ENCODE measurements at regions not wholly inside any gene's neighbourhood (a gene's known extent, or its start where the extent isn't known, plus 50 kb on each side); places are given as distances from the start of the nearest gene placed in this dataset.

DNA sequence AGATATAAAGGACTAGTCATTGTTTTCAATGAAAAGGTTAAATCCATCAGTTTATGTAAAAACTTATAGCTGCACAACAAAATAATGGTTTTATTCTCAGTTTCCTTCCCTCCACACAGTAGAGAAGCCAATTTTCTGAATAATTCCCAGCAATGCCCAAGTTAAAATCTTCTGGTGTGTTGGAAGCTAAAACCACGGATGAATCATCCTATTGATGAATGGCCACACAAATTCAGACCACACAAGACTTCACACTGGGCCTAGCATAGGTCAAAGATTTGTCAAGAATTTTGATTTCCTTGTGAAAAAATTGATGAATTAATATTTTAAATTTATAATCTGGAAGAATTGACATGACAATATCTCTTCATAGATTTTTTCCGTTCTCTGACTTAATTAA lies 617.6 kb downstream of the INHBA start:
- Mint-ChIP-seq H3K36me3 (no peaks in the 10 kb centered on the region), H3K4me1 (no peaks in the 10 kb centered on the region), H3K4me3 (no peak overlapping the region), H3K27me3 (ENCODE audit: low read depth in 2 of 2) (no peaks in the 10 kb centered on the region), H3K9me3 (peaks cover 7 to 14% of the 10 kb centered on the region in 2 donors), H3K27ac (no peak overlapping the region)
- Histone ChIP-seq H3K27ac (ENCODE audit: low read length) (no peak overlapping the region), H3K36me3 (ENCODE audit: control insufficient read depth, insufficient read depth, low read length) (no peaks in the 10 kb centered on the region), H3K9me3 (ENCODE audit: control insufficient read depth, insufficient read depth, low read length) (peaks cover 4% of the 10 kb centered on the region), H3K4me3 (ENCODE audit: low read length) (no peak overlapping the region), H3K27me3 (ENCODE audit: control insufficient read depth, insufficient read depth, low read length) (no peaks in the 10 kb centered on the region), H3K4me1 (ENCODE audit: control insufficient read depth, insufficient read depth, low read length) (no peaks in the 10 kb centered on the region)
- TF ChIP-seq, protein P1, sequence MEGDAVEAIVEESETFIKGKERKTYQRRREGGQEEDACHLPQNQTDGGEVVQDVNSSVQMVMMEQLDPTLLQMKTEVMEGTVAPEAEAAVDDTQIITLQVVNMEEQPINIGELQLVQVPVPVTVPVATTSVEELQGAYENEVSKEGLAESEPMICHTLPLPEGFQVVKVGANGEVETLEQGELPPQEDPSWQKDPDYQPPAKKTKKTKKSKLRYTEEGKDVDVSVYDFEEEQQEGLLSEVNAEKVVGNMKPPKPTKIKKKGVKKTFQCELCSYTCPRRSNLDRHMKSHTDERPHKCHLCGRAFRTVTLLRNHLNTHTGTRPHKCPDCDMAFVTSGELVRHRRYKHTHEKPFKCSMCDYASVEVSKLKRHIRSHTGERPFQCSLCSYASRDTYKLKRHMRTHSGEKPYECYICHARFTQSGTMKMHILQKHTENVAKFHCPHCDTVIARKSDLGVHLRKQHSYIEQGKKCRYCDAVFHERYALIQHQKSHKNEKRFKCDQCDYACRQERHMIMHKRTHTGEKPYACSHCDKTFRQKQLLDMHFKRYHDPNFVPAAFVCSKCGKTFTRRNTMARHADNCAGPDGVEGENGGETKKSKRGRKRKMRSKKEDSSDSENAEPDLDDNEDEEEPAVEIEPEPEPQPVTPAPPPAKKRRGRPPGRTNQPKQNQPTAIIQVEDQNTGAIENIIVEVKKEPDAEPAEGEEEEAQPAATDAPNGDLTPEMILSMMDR (IDR thresholded peaks at IDR 0.05), result no peak
- ATAC-seq (no peak), DNase-seq (no peak)
- intact Hi-C loops (cut with micrococcal nuclease), result no loop called here
- WGBS (ENCODE audit: insufficient coverage), result 88% methylated on average over 1 of the region's 2 CpGs

DNA sequence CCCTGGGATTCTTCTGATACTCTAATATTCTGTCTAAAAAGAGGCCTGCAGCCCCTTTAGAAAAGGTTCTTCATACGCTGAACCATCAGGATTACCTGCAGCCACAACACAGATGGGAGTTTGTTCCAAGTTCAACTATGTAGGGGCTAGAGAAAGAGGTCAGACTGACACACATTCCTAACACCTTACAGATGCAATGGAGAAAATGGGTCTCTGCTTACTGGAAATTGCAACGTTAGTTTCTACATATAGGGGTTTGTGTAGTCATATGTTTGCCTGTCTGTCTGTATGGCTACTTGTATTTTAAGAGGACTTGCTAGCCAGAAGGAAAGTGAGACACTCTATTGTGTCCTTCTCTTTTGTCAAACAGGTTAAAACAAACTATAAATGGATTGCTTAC lies 618.5 kb downstream of the INHBA start:
- no peak overlapping the region for H3K27ac ChIP-seq (ENCODE audit: low read length)
- H3K4me3 Mint-ChIP-seq, result no peak overlapping the region
- H3K4me1 ChIP-seq (ENCODE audit: control insufficient read depth, insufficient read depth, low read length), result no peaks in the 10 kb centered on the region
- peaks cover 6 to 8% of the 10 kb centered on the region in 2 donors for H3K9me3 Mint-ChIP-seq
- no peaks in the 10 kb centered on the region for H3K36me3 ChIP-seq (ENCODE audit: control insufficient read depth, insufficient read depth, low read length)
- no peak for DNase-seq
- H3K27me3 ChIP-seq (ENCODE audit: control insufficient read depth, insufficient read depth, low read length), result no peaks in the 10 kb centered on the region
- intact Hi-C loops (cut with micrococcal nuclease), result no loop called here
- no peak for ATAC-seq
- no peaks in the 10 kb centered on the region for H3K36me3 Mint-ChIP-seq
- H3K27ac Mint-ChIP-seq, result no peak overlapping the region
- peaks cover 4% of the 10 kb centered on the region for H3K9me3 ChIP-seq (ENCODE audit: control insufficient read depth, insufficient read depth, low read length)
- H3K4me3 ChIP-seq (ENCODE audit: low read length), result no peak overlapping the region
- no peaks in the 10 kb centered on the region for H3K4me1 Mint-ChIP-seq
- TF ChIP-seq, protein P1 (IDR thresholded peaks at IDR 0.05), result no peak
- 33% methylated on average over 1 of the region's 2 CpGs for WGBS (ENCODE audit: insufficient coverage)
- H3K27me3 Mint-ChIP-seq (ENCODE audit: low read depth in 2 of 2), result no peaks in the 10 kb centered on the region

DNA sequence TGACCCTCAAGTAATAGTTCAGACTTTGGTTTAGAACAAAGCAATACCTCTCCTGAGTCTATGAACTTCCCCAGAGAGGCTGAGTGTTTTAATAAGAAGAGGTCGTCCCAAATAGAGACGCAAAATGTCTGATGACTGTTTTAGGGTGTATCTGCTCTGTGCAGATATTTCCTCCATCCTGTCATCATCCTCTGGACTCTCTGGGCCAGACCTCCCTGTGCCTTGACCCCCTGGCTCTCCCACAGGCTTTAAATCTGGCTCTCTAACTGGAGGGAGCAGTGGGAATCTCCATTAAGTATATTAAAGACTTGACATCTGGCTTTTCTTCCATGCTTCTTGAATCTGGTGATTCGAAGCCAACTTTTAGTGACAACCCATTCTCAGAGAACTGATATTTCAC lies 633.3 kb downstream of the INHBA start:
- no peaks in the 10 kb centered on the region for H3K27me3 ChIP-seq (ENCODE audit: control insufficient read depth, insufficient read depth, low read length)
- intact Hi-C loops (cut with micrococcal nuclease), result no loop called here
- no peaks in the 10 kb centered on the region for H3K36me3 ChIP-seq (ENCODE audit: control insufficient read depth, insufficient read depth, low read length)
- Mint-ChIP-seq H3K27me3 (ENCODE audit: low read depth in 2 of 2) (no peaks in the 10 kb centered on the region), H3K27ac (no peak overlapping the region), H3K4me1 (no peaks in the 10 kb centered on the region), H3K36me3 (no peaks in the 10 kb centered on the region), H3K9me3 (peaks cover 2 to 4% of the 10 kb centered on the region in 2 donors), H3K4me3 (no peak overlapping the region)
- ATAC-seq, result no peak
- 100% methylated on average over 1 of the region's 3 CpGs for WGBS (ENCODE audit: insufficient coverage)
- no peaks in the 10 kb centered on the region for H3K4me1 ChIP-seq (ENCODE audit: control insufficient read depth, insufficient read depth, low read length)
- TF ChIP-seq, protein P1 (IDR thresholded peaks at IDR 0.05), result no peak
- H3K9me3 ChIP-seq (ENCODE audit: control insufficient read depth, insufficient read depth, low read length), result no peaks in the 10 kb centered on the region
- no peak overlapping the region for H3K4me3 ChIP-seq (ENCODE audit: low read length)
- H3K27ac ChIP-seq (ENCODE audit: low read length), result no peak overlapping the region
- no peak for DNase-seq

DNA sequence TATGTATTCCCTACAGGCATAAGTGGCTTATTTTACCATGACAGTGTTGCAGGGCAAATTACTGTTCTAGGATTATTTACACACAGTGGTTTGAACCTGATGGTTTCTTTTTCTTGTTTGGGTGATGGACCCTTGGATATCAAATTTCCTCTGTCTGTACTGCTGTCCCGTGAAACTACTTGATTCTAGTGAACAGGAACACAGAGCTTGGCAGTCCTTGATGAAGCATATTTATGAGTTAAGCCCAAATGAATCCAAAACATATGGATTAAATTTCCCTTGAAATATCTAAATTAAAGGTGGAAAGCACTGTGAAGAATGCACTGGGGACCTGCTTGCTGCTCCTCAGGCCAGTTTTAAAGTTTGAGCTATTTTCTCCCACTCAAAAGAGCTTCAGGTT lies 635.3 kb downstream of the INHBA start:
- Mint-ChIP-seq H3K4me3 (no peak overlapping the region), H3K27me3 (ENCODE audit: low read depth in 2 of 2) (no peaks in the 10 kb centered on the region), H3K36me3 (no peaks in the 10 kb centered on the region), H3K9me3 (peaks cover 2% of the 10 kb centered on the region in 2 donors), H3K27ac (no peak overlapping the region), H3K4me1 (no peaks in the 10 kb centered on the region)
- no peak overlapping the region for H3K27ac ChIP-seq (ENCODE audit: low read length)
- TF ChIP-seq, protein P1 (IDR thresholded peaks at IDR 0.05), result no peak
- no peaks in the 10 kb centered on the region for H3K4me1 ChIP-seq (ENCODE audit: control insufficient read depth, insufficient read depth, low read length)
- intact Hi-C loops (cut with micrococcal nuclease), result no loop called here
- 60% methylated on average over 1 of the region's 1 CpG for WGBS (ENCODE audit: insufficient coverage)
- H3K27me3 ChIP-seq (ENCODE audit: control insufficient read depth, insufficient read depth, low read length), result no peaks in the 10 kb centered on the region
- DNase-seq, result no peak
- no peaks in the 10 kb centered on the region for H3K36me3 ChIP-seq (ENCODE audit: control insufficient read depth, insufficient read depth, low read length)
- no peaks in the 10 kb centered on the region for H3K9me3 ChIP-seq (ENCODE audit: control insufficient read depth, insufficient read depth, low read length)
- no peak for ATAC-seq
- H3K4me3 ChIP-seq (ENCODE audit: low read length), result no peak overlapping the region

Measured in natural killer cell (primary cell).